IPS-NIHi7 (cell line): ENCODE measurements at regions not wholly inside any gene's neighbourhood (a gene's known extent, or its start where the extent isn't known, plus 50 kb on each side); places are given as distances from the start of the nearest gene placed in this dataset.

ENCODE experiments used
- DNase-seq: peaks from one replicate; pipeline ENCODE4 v3.0.0; 2012; ENCODE audit warnings: mixed read lengths; ENCODE audit errors: extremely low spot score

- peak; percentile 29 for DNase-seq
Observed at GRCh38 chr5:19314840-19315239, 673.2 kb downstream of the CDH18 start.

- no peak for DNase-seq
Observed at GRCh38 chr5:19319252-19319651, 668.7 kb downstream of the CDH18 start.

- peak; percentile 41 for DNase-seq
Observed at GRCh38 chr5:19322716-19323485, 665.1 kb downstream of the CDH18 start.

- DNase-seq: no peak
Observed at GRCh38 chr5:19334278-19334677, 653.7 kb downstream of the CDH18 start.

- no peak for DNase-seq
Observed at GRCh38 chr5:19342942-19343341, 645.1 kb downstream of the CDH18 start.

GRCh38 chr5:19352120-19352519, 635.9 kb downstream of the CDH18 start:
- no peak for DNase-seq

GRCh38 chr5:19369048-19369447, 619.0 kb downstream of the CDH18 start:
- DNase-seq: no peak

GRCh38 chr5:19369561-19369960, 618.4 kb downstream of the CDH18 start:
- no peak for DNase-seq

GRCh38 chr5:19370655-19371386, 617.2 kb downstream of the CDH18 start:
- DNase-seq: no peak

GRCh38 chr5:19388391-19388790, 599.6 kb downstream of the CDH18 start:
- no peak for DNase-seq

- no peak for DNase-seq
Observed at GRCh38 chr5:19401032-19401431, 587.0 kb downstream of the CDH18 start.

GRCh38 chr5:19406576-19407365, 581.2 kb downstream of the CDH18 start:
- no peak for DNase-seq

GRCh38 chr5:19408149-19408548, 579.9 kb downstream of the CDH18 start:
- DNase-seq: no peak

- no peak for DNase-seq
Observed at GRCh38 chr5:19411936-19412335, 576.1 kb downstream of the CDH18 start.
